ENCODE measurements at regions not wholly inside any gene's neighbourhood (a gene's known extent, or its start where the extent isn't known, plus 50 kb on each side); places are given as distances from the start of the nearest gene placed in this dataset.
"Not testable (repeated sequence)": the region's sequence is repeated elsewhere in the genome, so short reads cannot be mapped to it uniquely, and the experiment has no call there.

- DNase-seq: no peak
Observed at GRCh38 chr3:194955546-194955945, 269.9 kb downstream of the FAM43A start.

DNA sequence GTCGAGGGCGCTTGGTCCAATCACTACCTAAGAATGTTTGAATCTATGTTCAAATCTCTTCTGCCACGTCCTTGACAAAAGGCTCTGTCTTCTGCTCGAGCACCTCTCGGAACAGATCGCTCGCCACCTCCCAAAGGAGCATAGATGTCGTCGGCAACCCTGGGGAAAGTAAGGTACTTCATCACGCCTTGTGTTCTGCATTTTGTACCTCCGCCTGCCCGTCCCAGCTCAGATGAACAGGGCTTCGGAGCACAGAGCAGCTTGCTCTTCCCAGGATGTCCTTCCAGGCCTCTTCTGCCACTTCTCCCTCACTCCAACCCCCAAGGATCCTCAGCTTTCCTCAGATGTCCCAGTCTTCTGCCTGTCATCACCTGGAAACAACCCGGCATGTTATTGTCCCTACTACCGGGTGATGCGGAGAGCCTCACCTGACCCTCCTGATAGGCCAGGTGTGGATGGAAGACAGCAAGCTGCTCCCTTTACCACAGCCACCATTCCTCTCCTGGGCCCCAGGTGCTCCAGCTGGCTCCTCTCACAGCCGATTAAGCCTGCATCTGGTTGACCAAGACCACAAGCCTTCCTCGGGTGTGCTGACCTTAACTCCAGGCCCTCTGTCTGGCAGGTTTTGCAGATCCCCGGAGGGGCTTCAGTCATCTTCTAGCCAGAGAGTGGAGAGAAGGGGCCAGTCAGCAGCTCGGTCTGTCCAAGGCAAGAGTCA is 270.5 kb downstream of the FAM43A start:
- DNase-seq: no peak

DNA sequence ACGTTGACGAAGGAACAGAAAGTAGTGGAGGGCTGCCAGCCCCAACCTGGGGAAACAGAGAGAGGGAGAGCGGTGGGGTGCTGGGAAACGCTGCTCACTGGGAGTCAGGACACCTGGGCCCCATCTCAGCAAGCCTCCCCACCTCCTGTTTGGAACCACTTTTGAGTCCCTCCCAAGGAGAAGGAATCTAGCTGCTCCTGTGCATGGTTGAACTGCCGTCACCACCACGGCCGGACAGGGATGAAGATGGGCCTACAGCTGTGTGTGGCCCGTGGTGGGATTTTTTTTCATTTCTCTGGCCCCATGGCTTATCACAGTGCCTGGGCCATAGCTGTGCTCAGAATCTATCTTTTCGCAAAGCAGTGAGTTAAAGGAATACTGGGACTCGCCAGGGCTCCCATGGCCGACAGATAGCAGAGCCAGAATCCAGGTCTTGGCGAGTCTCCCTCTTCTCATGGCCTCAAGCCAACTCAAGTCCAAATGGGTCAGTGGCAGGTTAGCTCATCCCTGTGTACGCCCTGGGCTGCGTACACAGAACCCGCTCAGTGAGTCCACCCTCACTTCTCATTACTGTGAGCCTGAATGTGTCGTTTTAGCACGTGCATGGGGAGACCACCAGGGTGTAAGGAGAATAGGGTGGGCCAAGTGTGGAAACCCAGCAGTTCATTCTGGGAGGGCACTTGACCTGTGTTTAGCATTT is 271.2 kb downstream of the FAM43A start:
- no peak for DNase-seq

DNA sequence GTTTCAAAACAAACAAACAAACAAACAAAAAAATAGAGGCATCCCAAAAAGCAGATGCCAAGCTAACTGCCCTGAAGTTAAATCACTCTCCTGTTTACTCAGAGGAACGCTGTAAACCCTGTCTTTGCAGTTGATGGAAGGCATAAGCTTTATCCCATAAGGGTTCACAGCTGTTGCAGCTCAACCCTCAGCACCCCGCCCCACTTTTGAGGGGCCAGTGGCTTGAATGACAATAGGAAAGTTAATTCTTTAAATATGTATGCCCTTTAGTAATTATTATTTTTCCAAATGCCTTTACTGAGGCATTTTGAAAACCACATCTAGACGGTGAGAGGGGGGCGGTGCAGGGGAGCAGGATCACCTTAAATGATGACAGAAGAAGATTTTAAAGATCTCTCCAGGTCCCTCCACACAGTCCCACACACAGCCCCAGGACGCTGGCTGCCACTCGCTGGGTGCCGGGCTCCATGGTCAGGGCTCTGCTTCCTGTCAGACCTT is 272.1 kb downstream of the FAM43A start:
- DNase-seq: no peak

GRCh38 chr3:194959217-194959616 is 273.5 kb downstream of the FAM43A start:
- no peak for DNase-seq

DNA sequence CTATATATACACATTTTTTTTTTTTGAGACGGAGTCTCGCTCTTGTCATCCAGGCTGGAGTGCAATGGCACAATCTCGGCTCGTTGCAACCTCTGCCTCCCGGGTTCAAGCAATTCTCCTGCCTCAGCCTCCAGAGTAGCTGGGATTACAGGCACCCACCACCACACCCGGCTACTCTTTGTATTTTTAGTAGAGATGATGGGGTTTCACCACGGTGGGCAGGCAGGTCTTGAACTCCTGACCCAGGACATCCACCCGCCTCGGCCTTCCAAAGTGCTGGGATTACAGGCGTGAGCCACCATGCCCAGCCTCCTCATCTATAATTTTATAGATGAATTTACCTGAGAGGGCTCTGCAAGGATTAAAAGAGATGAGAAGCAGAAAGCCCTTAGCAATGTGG is 274.0 kb downstream of the FAM43A start:
- DNase-seq: not testable (repeated sequence)

DNA sequence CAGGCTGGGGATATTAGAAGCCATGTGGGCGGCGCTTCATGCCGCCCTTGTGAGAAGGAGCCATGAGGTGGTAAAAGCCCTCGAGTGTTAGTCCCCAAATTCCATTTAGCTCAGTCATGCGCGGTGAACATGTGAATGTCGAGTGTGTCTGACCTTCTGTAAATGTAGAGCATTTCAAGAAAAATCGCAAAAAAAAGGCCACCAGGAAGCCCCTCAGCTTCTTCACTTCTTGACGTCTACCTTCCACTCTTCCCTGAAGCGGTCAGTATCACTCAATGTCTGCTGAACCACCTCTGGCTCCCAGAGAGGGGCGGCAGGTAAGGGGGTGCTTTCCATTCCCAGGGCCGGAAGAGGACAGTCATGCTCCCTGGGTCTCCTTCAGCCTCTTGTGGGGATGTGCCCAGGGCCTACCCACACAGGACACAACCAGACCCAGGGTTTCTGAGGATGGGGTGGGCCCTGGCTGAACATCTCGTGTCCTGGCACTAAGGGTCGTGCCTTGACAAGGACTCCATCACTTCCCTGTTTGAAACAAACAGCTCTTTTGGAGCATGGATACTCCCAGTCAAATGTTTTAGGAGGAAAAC is 274.9 kb downstream of the FAM43A start:
- DNase-seq: no peak

GRCh38 chr3:194961149-194961548 is 275.5 kb downstream of the FAM43A start:
- no peak for DNase-seq

DNA sequence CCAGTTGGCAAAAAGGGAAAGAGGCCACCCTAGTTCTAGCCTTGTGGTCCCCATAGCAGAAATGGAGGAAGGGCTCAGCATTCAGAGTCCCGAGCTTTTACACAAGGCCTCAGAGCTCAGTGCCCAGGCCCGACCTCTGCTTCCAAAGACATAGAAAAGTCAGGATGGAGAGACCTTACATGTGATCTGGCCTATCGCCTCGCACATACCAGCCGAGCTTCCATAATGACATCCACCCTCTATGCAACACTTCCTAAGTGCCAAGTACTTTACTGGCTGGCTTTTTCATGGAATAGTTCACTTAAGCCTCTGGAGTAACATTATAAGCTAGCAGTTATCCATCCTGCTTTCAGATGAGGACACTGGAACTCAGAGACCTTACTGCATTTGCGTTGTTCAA is 275.9 kb downstream of the FAM43A start:
- no peak for DNase-seq

- DNase-seq: no peak
Observed at GRCh38 chr3:194962056-194962455, 276.4 kb downstream of the FAM43A start.

DNA sequence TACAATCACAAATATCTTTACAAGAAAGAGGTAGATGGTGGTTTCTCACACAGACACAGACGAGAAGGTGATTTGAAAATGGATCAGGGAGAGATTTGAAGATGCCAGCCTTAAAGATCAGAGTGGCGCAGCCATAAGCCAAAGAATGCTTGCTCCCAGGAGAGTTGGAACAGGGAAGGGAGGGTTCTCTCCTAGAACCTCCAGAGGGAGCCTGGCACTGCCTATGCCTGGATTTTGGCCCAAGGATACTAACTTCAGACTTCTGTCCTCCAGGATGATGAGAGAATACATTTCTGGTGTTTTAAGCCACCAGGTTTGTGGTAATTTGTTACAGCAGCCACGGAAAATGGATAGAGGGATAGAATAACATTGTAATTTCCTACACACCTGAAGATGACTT is 279.1 kb downstream of the FAM43A start:
- no peak for DNase-seq

GRCh38 chr3:194967151-194968117 is 281.8 kb downstream of the FAM43A start:
- no peak for DNase-seq

DNA sequence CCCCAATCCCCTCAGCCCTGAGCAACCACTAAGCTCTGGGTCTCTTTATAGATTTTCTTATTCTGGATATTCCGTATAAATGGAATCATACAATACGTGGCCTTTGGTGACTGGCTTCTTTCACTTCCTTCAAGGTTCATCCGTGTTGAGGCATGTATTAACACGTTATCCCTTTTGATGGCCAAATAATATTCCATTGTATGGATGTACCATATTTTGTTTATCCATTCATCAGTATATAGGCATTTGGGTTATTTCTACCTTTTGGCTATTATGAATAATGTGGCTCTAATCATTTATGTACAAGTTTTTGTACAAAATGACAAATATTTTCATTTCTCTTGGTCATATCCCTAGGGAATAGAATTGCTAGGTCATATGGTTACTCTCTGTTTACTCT is 284.4 kb downstream of the FAM43A start:
- DNase-seq: no peak

- no peak for DNase-seq
Observed at GRCh38 chr3:194971009-194971408, 285.3 kb downstream of the FAM43A start.

GRCh38 chr3:194971965-194972364 is 286.3 kb downstream of the FAM43A start:
- no peak for DNase-seq

DNA sequence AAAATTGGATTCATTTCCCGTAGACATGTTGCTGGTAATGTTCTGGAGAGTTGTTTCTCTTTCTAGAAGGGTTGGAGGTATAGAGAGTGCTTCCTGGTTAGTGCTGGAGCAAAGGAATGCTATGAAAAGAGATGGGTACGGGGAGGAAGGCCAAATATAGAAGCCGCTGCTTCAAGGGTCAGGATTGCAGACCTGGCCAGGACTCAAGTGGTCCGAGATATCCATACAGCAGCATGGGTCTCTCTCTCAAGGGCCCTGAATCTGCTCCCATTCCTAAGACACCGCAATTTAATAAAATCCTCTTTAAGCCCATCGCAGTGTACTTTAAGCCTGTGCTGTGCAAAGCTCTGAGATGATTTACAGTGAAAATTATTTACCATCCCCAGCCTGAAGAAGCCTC is 287.0 kb downstream of the FAM43A start:
- no peak for DNase-seq

DNA sequence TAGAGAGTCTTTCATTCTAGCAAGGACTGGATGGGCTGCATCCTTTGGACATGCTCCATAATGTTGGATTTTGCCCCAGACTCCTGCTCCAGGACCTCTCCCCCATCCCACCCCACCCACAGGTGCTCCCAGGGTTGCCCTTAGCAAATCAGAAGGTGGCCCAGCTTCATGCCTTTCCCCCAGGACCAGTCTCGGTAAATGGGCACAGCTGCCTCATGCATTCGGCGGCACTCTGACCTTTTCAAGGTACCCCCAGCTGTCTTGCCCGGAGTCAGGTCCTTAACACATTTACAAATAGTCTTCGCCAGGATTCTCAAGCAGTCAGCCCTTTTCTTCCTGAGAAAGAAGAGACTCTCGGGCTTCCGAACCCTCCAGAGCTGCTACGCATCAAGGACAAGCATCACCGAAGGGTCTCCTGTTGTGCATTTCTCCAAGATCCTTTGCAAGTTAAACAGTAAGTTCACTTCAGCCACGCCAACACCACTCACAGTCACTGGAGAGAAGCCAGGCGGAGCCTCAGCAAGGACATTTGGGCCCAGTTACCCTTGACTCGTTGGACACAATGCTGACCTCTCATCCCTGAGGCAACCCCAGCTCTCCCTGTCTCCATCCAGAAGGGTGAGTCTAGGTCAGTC is 287.8 kb downstream of the FAM43A start:
- no peak for DNase-seq

DNA sequence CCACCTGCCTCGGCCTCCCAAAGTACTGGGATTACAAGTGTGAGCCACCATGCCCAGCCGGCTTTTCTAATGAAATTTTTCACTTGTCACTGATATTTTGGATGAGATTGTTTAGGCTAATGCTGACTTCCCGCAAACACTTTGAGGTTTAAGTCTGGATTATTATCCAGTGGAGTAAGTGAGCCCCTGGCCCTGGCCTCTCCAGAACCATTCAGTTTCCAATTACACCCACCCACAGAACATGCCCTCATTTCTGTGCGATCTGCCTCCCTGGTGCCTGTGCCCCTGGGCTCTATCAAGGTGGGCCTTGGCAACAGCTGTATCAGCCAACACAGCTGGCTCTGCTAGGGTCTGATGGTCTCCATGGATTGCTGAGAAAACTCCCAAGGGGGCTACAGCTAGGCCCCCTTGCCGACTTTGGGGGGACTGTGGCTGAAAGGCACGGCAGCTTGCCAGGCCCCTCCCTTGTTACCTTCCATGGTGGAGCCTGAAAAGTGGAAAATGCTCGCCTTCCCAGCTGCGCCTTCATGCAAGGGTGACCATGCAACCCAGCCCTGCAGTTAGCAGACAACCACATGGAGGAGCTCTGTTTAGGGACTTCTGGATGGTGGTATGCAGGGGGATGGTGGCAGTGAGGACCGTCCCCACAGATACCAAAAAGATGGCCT is 288.9 kb downstream of the FAM43A start:
- no peak for DNase-seq

DNA sequence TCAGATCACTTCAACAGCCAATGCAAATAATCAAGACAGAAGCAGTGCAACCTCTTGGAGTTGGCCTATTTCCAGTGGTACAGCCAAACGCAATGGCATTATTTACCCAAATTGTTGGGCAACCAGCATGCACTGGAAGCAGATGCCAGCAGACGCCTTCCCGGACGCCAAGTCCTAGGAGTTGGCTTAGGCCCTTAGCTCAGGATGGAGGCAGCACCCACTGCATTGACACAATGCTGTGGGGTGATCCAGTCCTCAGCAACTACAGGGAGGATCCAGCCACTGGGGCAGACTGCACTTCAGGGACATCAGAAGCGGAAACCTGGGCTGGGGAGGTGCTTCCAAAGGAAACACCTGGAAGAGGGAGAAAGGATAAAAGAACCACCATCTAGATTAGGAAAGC is 290.4 kb downstream of the FAM43A start:
- no peak for DNase-seq

- no peak for DNase-seq
Observed at GRCh38 chr3:194976874-194977273, 291.2 kb downstream of the FAM43A start.

- no peak for DNase-seq
Observed at GRCh38 chr3:194977356-194977755, 291.7 kb downstream of the FAM43A start.

- no peak for DNase-seq
Observed at GRCh38 chr3:194979173-194979572, 291.8 kb downstream of the XXYLT1 start.
